Spleen (tissue), 11 donors: ENCODE measurements at regions not wholly inside any gene's neighbourhood (a gene's known extent, or its start where the extent isn't known, plus 50 kb on each side); places are given as distances from the start of the nearest gene placed in this dataset.

Experiments
- DNase-seq: peaks from one replicate; pipeline ENCODE4 v3.0.0-alpha.2; 2020
- H3K27ac ChIP-seq, 8 donors: fragments of 200-600 bp; sonication (generic) in 7 of 8; 1 replicate in 4 of 8; 2 replicates in 4 of 8; pipeline versions ENCODE4 v1.5.0 to v1.8.0; 2016 to 2021; ENCODE audit warnings: inconsistent platforms in 4 of 8, mild to moderate bottlenecking in 4 of 8, moderate library complexity in 1 of 8
- H3K27me3 ChIP-seq, 7 donors: fragments of 200-600 bp; sonication (generic) in 6 of 7; replicated peaks in 1 of 7; 1 replicate in 4 of 7; 2 replicates in 3 of 7; pipeline versions ENCODE4 v1.5.0 to v1.8.0; 2016 to 2021; ENCODE audit warnings: inconsistent platforms in 3 of 7, mild to moderate bottlenecking in 1 of 7
- H3K36me3 ChIP-seq, 6 donors: fragments of 200-600 bp; sonication (generic) in 5 of 6; 1 replicate in 4 of 6; 2 replicates in 2 of 6; pipeline versions ENCODE4 v1.5.0 to v1.8.0; 2016 to 2021; ENCODE audit warnings: inconsistent platforms in 2 of 6
- H3K4me1 ChIP-seq, 6 donors: fragments of 200-600 bp; sonication (generic) in 5 of 6; 1 replicate in 3 of 6; 2 replicates in 3 of 6; pipeline versions ENCODE4 v1.5.0 to v1.8.0; 2016 to 2021; ENCODE audit warnings: inconsistent platforms in 3 of 6
- H3K4me3 ChIP-seq, 8 donors: fragments of 200-600 bp; sonication (generic) in 7 of 8; 1 replicate in 4 of 8; 2 replicates in 4 of 8; pipeline versions ENCODE4 v1.5.0 to v1.8.0; 2016 to 2021; ENCODE audit warnings: inconsistent platforms in 4 of 8, mild to moderate bottlenecking in 4 of 8, moderate library complexity in 2 of 8
- H3K9me3 ChIP-seq, 8 donors: fragments of 200-600 bp; sonication (generic) in 7 of 8; 1 replicate in 4 of 8; 2 replicates in 4 of 8; pipeline versions ENCODE4 v1.5.0 to v1.8.0; 2016 to 2021; ENCODE audit warnings: inconsistent platforms in 4 of 8
- CTCF ChIP-seq, 11 experiments: fragments of 200-600 bp in 7 of 11; fragments of 450-650 bp in 4 of 11; sonication (generic) in 4 of 11; IDR thresholded peaks in 8 of 11; conservative IDR thresholded peaks in 3 of 11; 1 replicate in 7 of 11; 2 replicates in 4 of 11; pipeline versions ENCODE4 v1.4.0 to v1.8.0; 2016 to 2021; ENCODE audit warnings: antibody characterized with exemption in 11 of 11, inconsistent platforms in 4 of 11, mild to moderate bottlenecking in 1 of 11
- POLR2A ChIP-seq, 3 donors: fragments of 450-650 bp; IDR thresholded peaks; one replicate each; pipeline ENCODE4 v1.5.1; 2017; ENCODE audit warnings: antibody characterized with exemption in 3 of 3, mild to moderate bottlenecking in 1 of 3
- POLR2AphosphoS5 ChIP-seq, 3 donors: sonication (generic); formaldehyde crosslinking; IDR thresholded peaks; one replicate each; pipeline ENCODE4 v1.5.1; 2017; ENCODE audit warnings: antibody characterized with exemption in 3 of 3
- WGBS, 5 donors: extraction: QIAGEN DNeasy Blood & Tissue Kit in 3 of 5; methylation state at CpG; one replicate each; pipeline versions ENCODE4 v1.1.5 to v1.1.7; 2013 to 2018; 5-methylcytosine and 5-hydroxymethylcytosine counted together
- intact Hi-C: fragments of 100-400 bp; cut with DNase I; formaldehyde crosslinking; loops from one replicate; pipeline ENCODE4 v1.15.0; 2023; ENCODE audit warnings: low total_unique reads
- donor health status: healthy with polysubstance abuse.
- donor health status: DM: no; HTN: no; CAD: no; lungs with moderate emphysema.
- donor health status: DM: no; HTN: no; CAD: no.
- donor health status: Bipolar disorder and iron deficiency.
- donor health status: healthy.
- donor health status: DM: no; HTN: no; CAD: no.
- donor health status: DM: yes; HTN: yes; CAD: no.

GRCh38 chr1:73868810-73869336, 329.1 kb downstream of the LRRIQ3 start:
- no peak overlapping the region for H3K27ac ChIP-seq
- H3K27me3 ChIP-seq = no peaks in the 10 kb centered on the region
- H3K4me3 ChIP-seq = no peak overlapping the region
- H3K9me3 ChIP-seq = no peaks in the 10 kb centered on the region
- WGBS, 5 donors = 76 to 88% (median 83%) methylated on average over 2 of the region's 2 CpGs
- DNase-seq = no peak
- intact Hi-C loops = no loop called here
- H3K4me1 ChIP-seq = no peaks in the 10 kb centered on the region
- TF ChIP-seq POLR2A (IDR thresholded peaks at IDR 0.05) (no peak), POLR2AphosphoS5 (IDR thresholded peaks at IDR 0.05) (no peak), CTCF (IDR thresholded peaks at IDR 0.05 in 8 of 11, conservative IDR thresholded peaks at IDR 0.05 in 3 of 11) (no peak)
- H3K36me3 ChIP-seq = no peaks in the 10 kb centered on the region

DNA sequence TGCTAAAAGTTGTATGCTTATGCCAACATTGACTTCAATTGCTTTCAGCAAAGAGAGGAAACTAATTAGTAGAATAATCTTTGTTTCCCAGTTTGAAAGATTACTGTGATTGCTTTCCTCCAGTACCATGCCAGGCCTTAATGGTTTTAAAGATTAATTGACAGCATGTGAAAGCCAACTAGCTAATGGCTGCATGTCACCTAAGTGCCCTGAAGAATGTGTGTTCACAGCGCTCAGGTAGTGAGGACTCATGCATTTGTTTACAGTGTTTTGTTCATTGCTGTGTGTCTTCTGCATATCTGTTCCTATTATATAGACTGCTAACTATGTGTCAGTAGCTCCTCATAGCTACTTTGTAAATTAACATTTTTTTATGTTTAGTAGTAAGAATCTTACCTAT, 335.6 kb downstream of the LRRIQ3 start:
- H3K27ac ChIP-seq = no peak overlapping the region
- no peaks in the 10 kb centered on the region for H3K27me3 ChIP-seq
- WGBS, 5 donors = 63 to 88% (median 70%) methylated on average over 1 of the region's 1 CpG
- H3K4me3 ChIP-seq = no peak overlapping the region
- H3K4me1 ChIP-seq = no peaks in the 10 kb centered on the region
- peaks cover 0 to 3% (median 0%) of the 10 kb centered on the region in 8 donors for H3K9me3 ChIP-seq
- DNase-seq = no peak
- no peak for TF ChIP-seq POLR2AphosphoS5 (IDR thresholded peaks at IDR 0.05)
- TF ChIP-seq POLR2A (IDR thresholded peaks at IDR 0.05) = no peak
- TF ChIP-seq CTCF (IDR thresholded peaks at IDR 0.05 in 8 of 11, conservative IDR thresholded peaks at IDR 0.05 in 3 of 11) = no peak
- no peaks in the 10 kb centered on the region for H3K36me3 ChIP-seq
- intact Hi-C loops = no loop called here

- WGBS, 5 donors = 54 to 71% (median 59%) methylated on average over 2 of the region's 2 CpGs
- no peaks in the 10 kb centered on the region for H3K4me1 ChIP-seq
- no peak for TF ChIP-seq POLR2A (IDR thresholded peaks at IDR 0.05)
- TF ChIP-seq CTCF (IDR thresholded peaks at IDR 0.05 in 8 of 11, conservative IDR thresholded peaks at IDR 0.05 in 3 of 11) = no peak
- TF ChIP-seq POLR2AphosphoS5 (IDR thresholded peaks at IDR 0.05) = no peak
- no peaks in the 10 kb centered on the region for H3K36me3 ChIP-seq
- intact Hi-C loops = no loop called here
- no peaks in the 10 kb centered on the region for H3K27me3 ChIP-seq
- no peak for DNase-seq
- no peak overlapping the region for H3K27ac ChIP-seq
- H3K9me3 ChIP-seq = peaks cover 0 to 3% (median 0%) of the 10 kb centered on the region in 8 donors
- no peak overlapping the region for H3K4me3 ChIP-seq
These were observed 337.5 kb downstream of the LRRIQ3 start for GRCh38 chr1:73860421-73860950.

- H3K9me3 ChIP-seq = peaks cover 0 to 3% (median 0%) of the 10 kb centered on the region in 8 donors
- no peaks in the 10 kb centered on the region for H3K36me3 ChIP-seq
- intact Hi-C loops = no loop called here
- H3K4me3 ChIP-seq = no peak overlapping the region
- WGBS, 5 donors = 85 to 91% (median 87%) methylated on average over 1 of the region's 1 CpG
- TF ChIP-seq CTCF (IDR thresholded peaks at IDR 0.05 in 8 of 11, conservative IDR thresholded peaks at IDR 0.05 in 3 of 11) = no peak
- no peak for TF ChIP-seq POLR2A (IDR thresholded peaks at IDR 0.05)
- no peak for TF ChIP-seq POLR2AphosphoS5 (IDR thresholded peaks at IDR 0.05)
- DNase-seq = no peak
- H3K27me3 ChIP-seq = no peaks in the 10 kb centered on the region
- no peak overlapping the region for H3K27ac ChIP-seq
- no peaks in the 10 kb centered on the region for H3K4me1 ChIP-seq
These were observed 338.7 kb downstream of the LRRIQ3 start for GRCh38 chr1:73859227-73859626.
